Panc1 (cell line): ENCODE measurements at regions not wholly inside any gene's neighbourhood (a gene's known extent, or its start where the extent isn't known, plus 50 kb on each side); places are given as distances from the start of the nearest gene placed in this dataset.

Experiments used
- ATAC-seq: fragments of 200-7000 bp; cut with Tn5 transposase; 2 replicates; pipeline ENCODE4 v1.9.1; 2020; ENCODE audit warnings: mild to moderate bottlenecking, moderate library complexity
- BruUV-seq: library from RNA; stranded (reverse); fragments of 400-500 nt; replicated peaks from 2 replicates; lab custom pipeline; 2021; lab: Mats Ljungman, UMichigan
- CTCF ChIA-PET: fragments of 300-600 bp; sonication (Branson Sonifier 250); formaldehyde crosslinking; loops from one replicate; lab custom pipeline; 2022; ENCODE audit warnings: antibody characterized with exemption; lab: Charles Lee
- POLR2A ChIA-PET: fragments of 300-600 bp; sonication (Branson Sonifier 250); formaldehyde crosslinking; loops from one replicate; lab custom pipeline; 2022; ENCODE audit warnings: antibody characterized with exemption; lab: Charles Lee
- DNase-seq: peaks from one replicate; pipeline ENCODE4 v3.0.0-alpha.2; 2010; ENCODE audit warnings: low read depth, low spot score
- H3K27ac ChIP-seq: 2 replicates; pipeline ENCODE4 v1.5.1; 2011; ENCODE audit warnings: mild to moderate bottlenecking, low read length, inconsistent platforms
- H3K27me3 ChIP-seq: fragments of 200-500 bp; sonication (Bioruptor generic); 2 replicates; pipeline ENCODE4 v1.6.0; 2014; ENCODE audit warnings: low read length, inconsistent platforms; ENCODE audit not compliant: control insufficient read depth, insufficient read depth
- H3K36me3 ChIP-seq: fragments of 200-500 bp; sonication (Bioruptor generic); 2 replicates; pipeline ENCODE4 v1.5.1; 2014; ENCODE audit warnings: inconsistent platforms, mild to moderate bottlenecking, low read length, moderate library complexity; ENCODE audit not compliant: control insufficient read depth, insufficient read depth
- H3K4me1 ChIP-seq: 2 replicates; pipeline ENCODE4 v1.5.1; 2011; ENCODE audit warnings: inconsistent platforms, mild to moderate bottlenecking, low read length, moderate library complexity; ENCODE audit not compliant: control insufficient read depth, insufficient read depth
- H3K4me3 ChIP-seq, 2 experiments: 2 replicates each; pipeline ENCODE4 v1.5.1; 2011 to 2012; ENCODE audit warnings: low read depth in 2 of 2, low read length in 2 of 2, mild to moderate bottlenecking in 2 of 2, inconsistent platforms in 1 of 2, moderate library complexity in 1 of 2
- H3K9me3 ChIP-seq: fragments of 200-500 bp; sonication (Bioruptor generic); 2 replicates; pipeline ENCODE4 v1.5.1; 2014; ENCODE audit warnings: low read depth, mild to moderate bottlenecking, inconsistent platforms, low read length, moderate library complexity; ENCODE audit not compliant: control insufficient read depth, insufficient read depth
- POLR2AphosphoS5 ChIP-seq: IDR thresholded peaks from 2 replicates; pipeline ENCODE4 v1.6.1; 2012; ENCODE audit warnings: mild to moderate bottlenecking, low read depth, low read length, moderate library complexity
- SIN3A ChIP-seq: IDR thresholded peaks from 2 replicates; pipeline ENCODE4 v1.6.1; 2012; ENCODE audit warnings: low read depth, mild to moderate bottlenecking, low read length, moderate library complexity, borderline replicate concordance; ENCODE audit not compliant: insufficient read depth
- TCF7L2 ChIP-seq: IDR thresholded peaks from 2 replicates; pipeline ENCODE4 v1.6.1; 2011; ENCODE audit warnings: mild to moderate bottlenecking, low read depth, low read length, inconsistent platforms
- in situ Hi-C: cut with HindIII; loops from 2 replicates; pipeline ENCODE4 v1.10.0; 2016; ENCODE audit warnings: low sequenced_read_pairs, low pct_unique_long_range_greater_than_20kb
- intact Hi-C: fragments of 100-400 bp; cut with micrococcal nuclease; formaldehyde crosslinking; loops from one replicate; pipeline ENCODE4 v1.10.0; 2022; ENCODE audit not compliant: unreplicated experiment
- TF ChIP-seq, protein P1 (sequence below): fragments of 450-650 bp; IDR thresholded peaks from 2 replicates; pipeline ENCODE4 v1.5.1; 2017; ENCODE audit warnings: mild to moderate bottlenecking
- TF ChIP-seq, protein P2 (sequence below), 2 experiments: IDR thresholded peaks; 2 replicates each; pipeline ENCODE4 v1.6.1; 2011 to 2012; ENCODE audit warnings: low read depth in 2 of 2, control low read depth in 1 of 2, low read length in 1 of 2, mild to moderate bottlenecking in 1 of 2, moderate library complexity in 1 of 2; ENCODE audit not compliant: insufficient read depth in 1 of 2

DNA sequence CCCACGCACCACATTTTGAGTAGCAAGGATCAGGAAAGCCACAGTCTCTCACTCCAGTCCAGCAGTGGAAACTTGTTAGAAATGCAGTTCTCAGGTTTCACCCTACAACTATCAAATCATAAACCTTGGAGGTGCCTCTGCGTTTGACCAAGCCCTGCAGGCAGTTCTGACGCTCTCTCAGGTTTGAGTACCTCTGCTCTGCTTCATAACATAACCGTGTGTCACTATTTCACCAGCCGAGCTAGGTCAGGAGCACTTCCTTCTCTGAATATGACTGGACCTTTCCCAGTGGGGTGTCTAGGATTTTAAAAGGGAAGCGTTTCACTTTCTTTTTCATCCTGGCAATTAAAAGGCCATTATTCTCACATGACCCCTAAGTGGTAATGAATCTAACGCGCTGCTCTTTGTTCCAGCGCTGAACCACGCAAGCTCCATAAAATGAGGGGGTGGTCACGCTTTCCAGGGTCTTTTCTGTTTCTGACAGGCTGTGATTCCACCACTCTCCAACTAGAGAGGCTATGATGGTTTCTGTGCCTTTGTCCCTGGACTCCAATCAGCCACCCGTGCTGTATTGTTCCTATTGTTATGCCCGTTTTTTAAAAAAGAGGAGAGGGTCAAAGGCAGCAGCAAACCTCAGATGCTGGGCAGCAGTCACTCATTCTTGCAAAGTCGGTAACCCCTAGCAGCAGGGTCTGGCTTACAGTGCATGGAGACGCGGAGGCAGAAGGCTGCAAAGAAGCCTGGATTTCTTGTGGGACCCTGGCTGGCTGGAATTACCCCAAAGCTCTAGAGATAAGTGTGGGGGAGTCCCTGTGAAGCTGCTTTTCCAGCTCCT, 75.2 kb upstream of the CTNNA2 start:
- Histone ChIP-seq H3K36me3 (no peaks in the 10 kb centered on the region), H3K4me1 (no peaks in the 10 kb centered on the region), H3K27ac (no peak overlapping the region), H3K9me3 (no peaks in the 10 kb centered on the region), H3K4me3 (no peak overlapping the region), H3K27me3 (no peaks in the 10 kb centered on the region)
- no TSS peak for BruUV-seq
- ChIA-PET POLR2A (no interaction called here), CTCF (no interaction called here)
- intact Hi-C loops, result no loop called here
- TF ChIP-seq, protein P1, sequence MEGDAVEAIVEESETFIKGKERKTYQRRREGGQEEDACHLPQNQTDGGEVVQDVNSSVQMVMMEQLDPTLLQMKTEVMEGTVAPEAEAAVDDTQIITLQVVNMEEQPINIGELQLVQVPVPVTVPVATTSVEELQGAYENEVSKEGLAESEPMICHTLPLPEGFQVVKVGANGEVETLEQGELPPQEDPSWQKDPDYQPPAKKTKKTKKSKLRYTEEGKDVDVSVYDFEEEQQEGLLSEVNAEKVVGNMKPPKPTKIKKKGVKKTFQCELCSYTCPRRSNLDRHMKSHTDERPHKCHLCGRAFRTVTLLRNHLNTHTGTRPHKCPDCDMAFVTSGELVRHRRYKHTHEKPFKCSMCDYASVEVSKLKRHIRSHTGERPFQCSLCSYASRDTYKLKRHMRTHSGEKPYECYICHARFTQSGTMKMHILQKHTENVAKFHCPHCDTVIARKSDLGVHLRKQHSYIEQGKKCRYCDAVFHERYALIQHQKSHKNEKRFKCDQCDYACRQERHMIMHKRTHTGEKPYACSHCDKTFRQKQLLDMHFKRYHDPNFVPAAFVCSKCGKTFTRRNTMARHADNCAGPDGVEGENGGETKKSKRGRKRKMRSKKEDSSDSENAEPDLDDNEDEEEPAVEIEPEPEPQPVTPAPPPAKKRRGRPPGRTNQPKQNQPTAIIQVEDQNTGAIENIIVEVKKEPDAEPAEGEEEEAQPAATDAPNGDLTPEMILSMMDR, result no peak
- no peak for TF ChIP-seq POLR2AphosphoS5
- TF ChIP-seq TCF7L2, result no peak
- TF ChIP-seq, protein P2, sequence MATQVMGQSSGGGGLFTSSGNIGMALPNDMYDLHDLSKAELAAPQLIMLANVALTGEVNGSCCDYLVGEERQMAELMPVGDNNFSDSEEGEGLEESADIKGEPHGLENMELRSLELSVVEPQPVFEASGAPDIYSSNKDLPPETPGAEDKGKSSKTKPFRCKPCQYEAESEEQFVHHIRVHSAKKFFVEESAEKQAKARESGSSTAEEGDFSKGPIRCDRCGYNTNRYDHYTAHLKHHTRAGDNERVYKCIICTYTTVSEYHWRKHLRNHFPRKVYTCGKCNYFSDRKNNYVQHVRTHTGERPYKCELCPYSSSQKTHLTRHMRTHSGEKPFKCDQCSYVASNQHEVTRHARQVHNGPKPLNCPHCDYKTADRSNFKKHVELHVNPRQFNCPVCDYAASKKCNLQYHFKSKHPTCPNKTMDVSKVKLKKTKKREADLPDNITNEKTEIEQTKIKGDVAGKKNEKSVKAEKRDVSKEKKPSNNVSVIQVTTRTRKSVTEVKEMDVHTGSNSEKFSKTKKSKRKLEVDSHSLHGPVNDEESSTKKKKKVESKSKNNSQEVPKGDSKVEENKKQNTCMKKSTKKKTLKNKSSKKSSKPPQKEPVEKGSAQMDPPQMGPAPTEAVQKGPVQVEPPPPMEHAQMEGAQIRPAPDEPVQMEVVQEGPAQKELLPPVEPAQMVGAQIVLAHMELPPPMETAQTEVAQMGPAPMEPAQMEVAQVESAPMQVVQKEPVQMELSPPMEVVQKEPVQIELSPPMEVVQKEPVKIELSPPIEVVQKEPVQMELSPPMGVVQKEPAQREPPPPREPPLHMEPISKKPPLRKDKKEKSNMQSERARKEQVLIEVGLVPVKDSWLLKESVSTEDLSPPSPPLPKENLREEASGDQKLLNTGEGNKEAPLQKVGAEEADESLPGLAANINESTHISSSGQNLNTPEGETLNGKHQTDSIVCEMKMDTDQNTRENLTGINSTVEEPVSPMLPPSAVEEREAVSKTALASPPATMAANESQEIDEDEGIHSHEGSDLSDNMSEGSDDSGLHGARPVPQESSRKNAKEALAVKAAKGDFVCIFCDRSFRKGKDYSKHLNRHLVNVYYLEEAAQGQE (IDR thresholded peaks at IDR 0.05; ENCODE audit: insufficient read depth in 1 of 2, low read depth in 2 of 2, low read length in 1 of 2), result no peak
- no peak for TF ChIP-seq SIN3A
- DNase-seq (no peak), ATAC-seq (0 out of 2 replicates have a peak, but pooled peaks have one; percentile 42)
- in situ Hi-C loops, result no loop called here

DNA sequence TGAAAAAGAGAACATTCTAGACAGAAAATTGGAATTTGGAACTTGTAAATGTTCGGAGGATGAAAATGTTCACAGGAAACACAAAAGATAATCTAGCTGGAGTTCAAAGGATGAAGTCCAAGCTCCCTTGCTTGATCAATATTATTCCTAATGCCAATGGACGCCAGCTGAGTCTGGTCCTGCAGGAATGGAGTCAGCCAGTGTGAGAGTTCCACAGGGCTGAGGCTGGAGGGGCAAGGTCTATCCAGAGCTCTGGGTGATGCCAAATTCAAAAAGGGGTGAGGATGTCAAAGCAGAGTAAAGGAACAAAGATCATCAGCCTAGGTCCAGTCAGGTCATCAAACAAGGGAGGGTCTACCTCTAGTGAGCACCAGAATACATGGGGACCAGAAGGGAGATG, 78.5 kb upstream of the CTNNA2 start:
- H3K9me3 ChIP-seq, result no peaks in the 10 kb centered on the region
- no peaks in the 10 kb centered on the region for H3K36me3 ChIP-seq
- intact Hi-C loops, result no loop called here
- TF ChIP-seq POLR2AphosphoS5, result no peak
- no peak for TF ChIP-seq TCF7L2
- TF ChIP-seq, protein P1, result no peak
- TF ChIP-seq, protein P2 (IDR thresholded peaks at IDR 0.05; ENCODE audit: insufficient read depth in 1 of 2, low read depth in 2 of 2, low read length in 1 of 2), result no peak
- no peak for TF ChIP-seq SIN3A
- POLR2A ChIA-PET, result no interaction called here
- no peak overlapping the region for H3K4me3 ChIP-seq
- BruUV-seq, result no TSS peak
- DNase-seq (no peak), ATAC-seq (no peak)
- CTCF ChIA-PET, result no interaction called here
- in situ Hi-C loops, result no loop called here
- no peak overlapping the region for H3K27ac ChIP-seq
- no peaks in the 10 kb centered on the region for H3K4me1 ChIP-seq
- no peaks in the 10 kb centered on the region for H3K27me3 ChIP-seq
